Glomerular endothelial cell (primary cell): ENCODE measurements at regions not wholly inside any gene's neighbourhood (a gene's known extent, or its start where the extent isn't known, plus 50 kb on each side); places are given as distances from the start of the nearest gene placed in this dataset.

Source experiments
- DNase-seq: peaks from one replicate; pipeline ENCODE4 v3.0.0-alpha.2; 2011; ENCODE audit warnings: low read depth, low spot score; ENCODE audit errors: extremely low read depth

DNA sequence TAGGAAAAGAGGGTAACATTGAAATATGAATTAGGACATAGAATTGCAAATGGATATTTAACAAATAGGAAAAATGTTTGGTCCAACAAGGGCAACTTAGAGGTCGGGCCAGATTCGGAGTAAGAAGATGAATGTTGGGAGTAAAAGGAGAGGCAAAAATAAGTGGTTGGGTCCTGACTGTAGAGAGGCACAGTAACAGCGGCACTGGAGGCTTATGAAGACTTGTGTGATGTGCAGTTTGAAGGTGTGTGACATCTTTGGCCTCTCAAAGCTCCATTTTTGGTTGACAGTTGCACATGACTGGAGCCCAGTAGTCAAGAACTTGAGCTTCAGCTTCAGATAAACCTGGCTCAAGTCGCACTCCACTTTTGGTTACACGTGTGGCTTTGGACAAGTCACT lies 109.9 kb upstream of the PAXBP1 start:
- no peak for DNase-seq

DNA sequence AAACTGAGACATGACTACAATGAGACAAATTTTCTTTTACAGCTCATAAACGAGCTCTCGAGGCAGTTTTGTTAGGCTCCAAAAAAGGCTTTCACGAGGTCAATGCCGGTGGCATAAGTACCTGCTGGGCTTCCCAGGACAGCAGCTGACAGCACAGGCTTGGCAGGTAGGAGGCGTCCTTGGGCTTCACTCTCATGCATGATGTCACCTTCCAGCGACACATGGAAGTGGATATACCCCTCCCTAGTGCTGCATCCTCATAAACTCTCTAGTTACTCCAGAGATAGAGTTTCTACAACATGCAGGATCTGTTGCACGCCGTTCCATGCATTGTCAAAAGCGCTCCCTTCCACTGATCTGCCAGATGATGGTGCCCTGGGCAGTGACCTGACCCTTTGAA lies 112.5 kb upstream of the PAXBP1 start:
- no peak for DNase-seq

DNA sequence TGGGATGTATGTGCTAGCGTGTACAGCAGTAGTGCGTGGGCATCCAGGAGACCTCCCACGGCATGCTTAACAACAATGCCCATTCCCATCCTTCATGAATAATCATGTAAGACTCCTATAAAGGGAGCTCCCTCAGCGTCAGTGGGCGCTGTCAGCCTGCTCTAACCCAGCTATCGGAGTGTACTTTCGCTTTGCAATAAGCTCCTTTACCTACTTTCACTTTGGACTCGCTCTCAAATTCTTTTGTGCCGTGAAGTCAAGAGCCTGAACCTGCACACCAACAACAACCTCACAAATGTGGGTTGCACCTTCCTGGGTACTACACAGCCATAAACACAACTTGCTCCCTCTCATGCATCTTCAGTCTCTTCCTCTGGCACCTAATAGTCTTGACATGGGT lies 114.8 kb upstream of the PAXBP1 start:
- DNase-seq: no peak

DNA sequence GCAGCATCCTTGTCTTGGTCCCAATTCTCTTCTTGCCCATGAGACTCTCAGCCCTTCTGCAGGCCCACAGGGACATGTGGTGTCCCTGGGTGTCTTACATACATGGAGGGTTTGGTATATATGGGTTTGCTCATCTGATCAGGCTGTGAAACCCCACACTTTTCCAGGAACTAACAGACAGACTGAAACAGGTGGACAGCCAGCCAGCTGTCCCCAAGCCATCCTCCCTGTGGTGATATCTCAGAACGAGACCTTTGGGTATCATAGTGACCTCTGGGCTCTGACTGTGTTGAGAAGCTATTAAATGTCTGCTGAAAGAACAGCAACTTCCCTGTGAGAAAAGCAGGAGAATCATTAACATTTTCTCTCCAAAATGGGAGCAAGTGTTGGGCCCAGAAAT lies 115.5 kb upstream of the PAXBP1 start:
- DNase-seq: no peak

DNA sequence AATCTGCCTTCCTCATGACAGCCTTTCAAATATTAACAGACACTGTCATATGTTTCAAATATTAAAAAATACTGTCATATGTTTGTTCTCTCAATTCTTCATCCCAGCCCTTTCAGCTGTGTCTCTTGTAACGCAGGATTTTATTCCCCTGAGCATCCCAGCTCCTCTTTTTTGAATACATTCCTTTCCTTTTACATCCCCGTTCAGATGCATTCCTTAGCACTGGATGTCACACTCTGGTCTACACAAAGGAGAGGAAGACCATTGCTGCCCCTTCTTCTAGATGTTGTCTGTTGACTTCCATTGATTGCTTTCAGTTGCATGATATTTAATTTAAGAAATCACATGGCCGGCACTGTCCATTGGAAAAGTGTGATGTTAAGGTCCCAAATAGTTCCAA lies 117.4 kb upstream of the PAXBP1 start:
- DNase-seq: no peak

DNA sequence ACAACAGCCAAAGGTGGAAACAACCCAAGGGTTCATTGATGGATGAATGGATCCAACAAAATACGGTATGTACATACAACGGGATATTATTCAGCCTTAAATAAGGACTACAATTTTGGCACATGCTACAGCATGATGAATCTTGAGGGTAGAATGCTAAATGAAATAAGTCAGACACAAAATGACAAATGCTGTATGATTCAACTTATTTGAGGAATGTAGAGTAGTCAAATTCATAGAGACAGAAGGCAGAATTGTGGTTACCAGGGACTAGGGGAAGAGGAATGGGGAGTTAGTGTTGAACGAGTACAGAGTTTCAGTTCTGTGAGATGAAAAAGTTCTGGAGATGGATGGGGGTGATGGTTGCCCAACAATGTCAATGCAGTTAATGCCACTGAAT lies 118.0 kb upstream of the PAXBP1 start:
- DNase-seq: no peak

DNA sequence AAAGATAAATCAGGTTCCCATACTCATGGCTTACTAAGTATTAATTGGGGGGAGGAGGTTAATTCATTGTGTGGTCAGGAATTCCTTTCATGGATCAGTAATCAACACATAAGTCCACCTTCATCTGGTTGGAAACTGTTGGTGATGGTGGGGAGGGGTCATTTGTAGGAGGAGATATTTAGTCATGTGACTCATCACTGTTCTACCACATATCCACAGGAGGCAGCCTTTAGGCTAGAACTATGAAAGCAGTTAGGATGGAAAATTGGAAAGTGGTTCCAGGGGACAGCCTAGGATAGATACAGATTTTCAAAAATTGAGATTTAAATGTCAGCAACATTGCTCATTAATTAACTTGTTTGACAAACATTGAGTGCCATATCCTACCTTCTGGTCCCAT lies 122.8 kb upstream of the PAXBP1 start:
- DNase-seq: no peak

DNA sequence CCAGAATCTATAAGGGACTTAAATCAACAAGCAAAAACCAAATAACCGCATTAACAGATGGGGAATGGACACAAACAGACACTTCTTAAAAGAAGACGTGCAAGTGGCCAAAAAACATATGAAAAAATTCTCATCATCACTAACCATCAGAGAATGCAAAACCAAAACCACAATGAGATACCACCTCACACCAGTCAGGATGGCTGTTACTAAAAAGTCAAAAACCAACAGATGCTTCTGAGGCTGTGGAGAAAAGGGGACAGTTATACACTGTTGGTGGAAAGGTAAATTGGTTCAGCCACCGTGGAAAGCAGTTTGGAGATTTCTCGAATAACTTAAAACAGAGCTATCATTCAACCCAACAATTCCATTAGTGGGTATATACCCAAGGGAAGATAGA lies 124.9 kb upstream of the OLIG2 start:
- DNase-seq: no peak

DNA sequence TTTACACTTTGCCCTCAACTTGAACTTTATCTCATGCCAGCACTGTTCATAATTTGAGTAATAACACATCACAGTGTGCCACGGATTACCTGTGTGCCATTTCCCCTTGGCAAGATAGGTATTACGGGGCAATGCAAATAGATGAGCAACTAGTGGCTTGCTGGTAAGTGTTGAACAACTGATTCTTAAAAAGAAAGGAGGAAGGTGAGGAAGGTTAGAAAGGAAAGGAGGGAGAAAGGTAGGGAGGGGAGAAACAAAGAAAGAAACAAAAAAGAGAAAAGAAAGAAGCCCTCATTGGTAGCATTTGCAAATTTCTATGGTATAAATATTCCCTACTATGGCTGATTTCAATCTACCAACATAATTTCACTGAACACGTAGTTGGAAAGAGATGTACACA lies 118.2 kb upstream of the OLIG2 start:
- DNase-seq: no peak

DNA sequence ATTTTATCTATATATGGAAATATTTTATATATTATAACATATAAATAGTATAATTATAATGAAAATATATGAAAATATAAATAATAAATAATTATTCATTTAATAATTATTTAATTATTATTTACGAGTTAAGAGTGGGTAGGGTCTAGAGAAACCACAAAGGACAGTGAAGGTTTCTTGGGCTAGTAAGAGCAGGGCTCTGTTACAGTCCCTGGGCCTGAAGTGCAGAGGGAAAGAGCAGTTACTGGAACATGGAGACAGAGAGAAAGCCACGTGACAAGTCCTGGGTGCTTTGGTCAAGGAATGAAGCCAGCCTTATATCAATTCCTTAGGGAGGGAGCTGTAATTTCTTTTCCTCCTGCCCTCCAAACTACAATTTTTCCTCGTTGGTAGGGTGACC lies 117.2 kb upstream of the OLIG2 start:
- DNase-seq: no peak

DNA sequence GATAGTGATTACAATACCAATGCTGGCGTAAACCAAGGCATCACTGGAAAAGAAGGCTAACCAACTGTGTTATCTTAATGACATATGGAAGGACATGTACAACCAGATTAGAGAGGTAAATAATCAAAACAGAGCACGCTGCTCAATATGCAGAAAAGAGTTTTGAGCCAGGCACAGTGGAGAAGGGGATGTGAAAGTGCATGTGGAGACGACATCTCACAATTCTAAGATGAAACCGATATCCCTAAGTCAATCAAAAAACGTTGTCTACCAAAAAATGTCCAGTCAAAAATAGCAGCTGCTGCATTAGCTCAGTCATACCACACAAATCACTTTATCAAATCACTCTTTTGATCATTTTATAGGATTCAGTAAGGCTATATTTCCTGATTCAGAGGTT lies 116.3 kb upstream of the OLIG2 start:
- DNase-seq: no peak

DNA sequence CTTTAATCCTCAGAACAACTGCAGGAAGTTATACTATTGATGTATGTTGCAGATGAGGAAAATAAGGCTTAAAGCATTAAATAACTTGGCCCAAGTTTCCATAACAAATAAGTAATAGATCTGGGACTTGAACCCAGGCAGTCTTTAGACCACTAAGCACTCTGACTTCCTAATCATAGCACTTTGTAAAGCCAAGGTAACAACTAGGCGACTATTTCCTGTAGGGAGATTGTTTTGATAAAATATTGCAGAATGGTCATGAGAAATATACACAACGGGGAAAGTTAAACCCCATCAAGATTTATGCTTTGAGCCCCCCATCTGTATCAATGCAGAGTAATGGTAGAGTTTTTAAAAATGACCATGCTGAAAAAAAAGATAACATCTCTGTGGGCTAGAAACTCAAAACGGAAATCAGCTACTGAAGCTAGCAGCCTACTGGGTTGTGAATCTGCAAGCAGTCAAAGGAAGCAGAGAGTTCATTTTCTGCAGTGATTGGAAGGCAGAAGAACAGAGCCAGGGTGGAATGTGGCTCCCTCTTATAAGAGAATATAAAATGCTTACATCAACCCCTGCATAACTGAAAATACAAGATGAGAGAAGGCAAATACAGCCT lies 111.2 kb upstream of the OLIG2 start:
- no peak for DNase-seq

DNA sequence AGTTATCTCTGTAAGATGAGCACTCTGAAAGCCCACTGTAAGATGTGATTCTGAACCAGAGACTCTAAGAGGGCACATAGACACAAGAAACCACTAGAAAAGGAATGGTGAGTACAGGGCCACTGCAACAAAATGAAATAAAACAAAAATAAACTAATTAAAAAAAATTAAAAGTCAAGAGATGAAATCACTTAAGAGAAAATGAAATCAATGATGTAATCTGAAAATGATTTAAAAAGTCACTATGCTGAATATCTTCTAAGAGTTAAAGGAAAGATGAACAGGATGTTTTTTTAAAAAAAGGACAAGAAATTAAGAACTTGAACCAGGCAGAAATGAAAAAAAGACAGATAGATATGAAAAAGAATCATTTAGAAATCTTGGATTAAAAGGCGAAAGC lies 110.6 kb upstream of the OLIG2 start:
- no peak for DNase-seq

DNA sequence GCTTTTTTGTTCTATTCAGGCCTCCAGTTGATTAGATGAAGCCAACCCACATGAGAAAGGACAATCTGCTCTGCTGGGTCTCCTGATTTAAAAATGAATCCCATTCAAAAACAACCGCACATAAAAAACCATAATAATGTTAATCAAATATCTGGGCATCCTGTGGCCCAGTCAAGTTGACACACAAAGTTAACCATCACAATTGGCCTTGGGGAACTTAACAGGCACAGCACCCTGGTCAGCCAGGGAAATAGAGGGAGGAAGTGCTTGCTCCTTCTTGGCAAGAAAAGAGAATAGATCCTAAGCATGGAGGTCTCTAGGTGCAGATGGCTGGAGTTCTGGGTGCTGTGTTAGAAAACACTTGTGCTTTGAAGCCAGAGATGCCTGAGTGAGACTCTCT lies 109.6 kb upstream of the OLIG2 start:
- no peak for DNase-seq

DNA sequence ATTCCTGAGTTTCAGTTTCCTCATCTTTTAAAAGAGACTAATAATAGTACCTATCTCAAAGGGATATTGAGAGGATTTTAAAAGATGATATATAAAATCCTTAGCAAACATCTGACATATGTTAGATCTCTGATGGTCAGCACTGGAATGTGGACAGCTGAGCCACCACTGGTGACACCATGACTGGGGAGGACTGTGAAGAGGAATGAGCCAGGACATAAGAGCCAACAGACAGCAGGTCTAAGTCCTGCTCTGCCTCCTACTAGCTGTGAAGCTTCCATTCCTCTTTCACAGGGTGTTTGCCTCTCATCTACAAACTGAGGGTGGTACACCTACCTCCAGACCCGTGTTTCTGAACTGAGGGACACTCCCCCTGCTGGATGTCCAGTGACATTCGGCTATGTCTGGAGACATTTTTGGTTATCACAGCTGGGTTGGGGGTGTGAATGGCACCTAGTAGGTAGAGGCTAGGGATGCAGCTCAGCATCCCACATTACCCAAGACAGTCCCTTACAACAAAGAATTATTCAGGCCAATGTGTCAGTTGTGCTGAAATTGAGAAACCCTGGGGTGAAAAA lies 109.1 kb upstream of the OLIG2 start:
- no peak for DNase-seq

DNA sequence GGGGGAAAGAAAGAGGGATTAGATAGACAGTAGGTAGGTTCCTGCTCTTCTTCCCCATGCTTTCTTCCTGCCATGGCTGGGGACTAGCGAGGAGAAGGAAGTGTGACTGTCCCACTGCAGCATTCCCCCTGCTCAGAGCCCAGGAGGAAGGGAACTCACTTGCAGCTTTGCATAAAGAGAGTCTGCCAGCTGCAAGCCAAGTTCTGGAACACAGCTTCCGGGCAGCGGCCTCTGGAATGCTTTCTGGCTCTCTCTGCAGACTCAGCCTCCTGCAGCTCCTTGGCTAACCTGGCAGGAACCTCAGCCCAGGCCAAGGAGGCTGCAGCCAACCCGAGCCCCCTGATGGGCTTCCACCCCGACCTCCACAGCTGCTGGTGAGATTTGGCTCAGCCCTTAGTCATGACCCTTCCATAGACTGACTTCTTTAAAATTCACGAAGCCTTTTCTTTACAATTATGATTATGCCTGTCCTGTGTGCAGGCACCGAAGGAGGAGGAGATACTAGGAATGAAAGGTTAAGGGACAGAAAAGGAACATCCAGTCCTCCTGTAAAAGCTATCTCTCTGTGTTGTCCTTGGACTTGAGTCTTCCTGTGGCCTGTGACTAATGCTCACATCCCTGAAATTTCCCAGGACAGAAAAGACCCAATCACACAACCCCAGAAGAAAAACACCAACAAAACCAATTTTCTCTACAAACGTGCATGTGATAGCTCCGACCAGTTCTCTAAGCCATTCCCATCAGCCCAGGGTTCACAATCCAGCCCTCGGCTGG lies 108.2 kb upstream of the OLIG2 start:
- no peak for DNase-seq

DNA sequence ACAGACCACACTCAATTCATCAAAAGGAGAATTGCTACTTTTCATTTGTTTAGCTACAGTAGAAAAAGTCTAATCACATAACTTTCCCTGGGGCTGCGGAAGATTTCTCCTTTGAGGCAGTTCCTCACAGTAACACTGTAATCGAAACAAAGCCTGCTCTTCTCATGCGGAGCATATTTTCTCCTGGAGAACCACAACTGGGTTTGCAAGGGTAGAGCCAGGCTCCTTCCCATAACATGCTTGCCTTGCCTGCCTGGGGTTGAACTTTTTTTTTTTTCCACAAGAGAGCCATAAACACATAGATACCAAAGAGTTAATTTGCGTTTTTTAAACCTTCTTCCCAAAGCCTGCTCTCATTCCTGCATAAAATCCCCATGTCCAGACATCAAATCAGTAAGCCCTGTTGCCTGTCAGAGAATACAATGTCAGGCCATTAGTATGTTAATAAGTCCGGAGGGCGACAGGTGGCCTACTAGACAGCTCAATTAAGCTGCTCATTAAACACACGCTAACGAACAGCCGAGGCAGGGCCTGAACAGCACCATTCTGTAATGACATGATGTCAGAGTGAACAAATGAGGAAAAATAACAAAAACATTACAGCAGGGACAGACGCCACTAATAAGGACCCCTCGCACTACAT lies 107.1 kb upstream of the OLIG2 start:
- no peak for DNase-seq

DNA sequence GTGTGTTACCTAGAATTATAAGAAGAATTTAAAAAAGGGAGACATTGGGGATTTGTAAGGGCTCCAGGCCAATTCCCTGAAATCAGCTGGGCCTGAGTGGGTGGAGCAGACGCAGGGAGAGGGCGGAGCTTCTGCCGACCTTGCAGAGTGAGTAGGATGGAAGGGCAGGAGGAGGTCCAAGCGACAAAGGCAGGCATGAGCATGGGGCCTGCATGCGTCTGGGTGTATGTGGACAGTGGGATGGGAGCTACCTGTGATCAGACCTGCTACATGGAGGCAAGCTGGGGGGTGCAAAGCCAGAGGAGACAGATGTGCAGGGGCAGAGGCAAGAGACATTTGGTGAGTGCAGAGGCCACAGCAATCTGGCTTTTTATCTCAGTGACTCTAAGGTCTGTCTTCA lies 105.3 kb upstream of the OLIG2 start:
- DNase-seq: no peak

DNA sequence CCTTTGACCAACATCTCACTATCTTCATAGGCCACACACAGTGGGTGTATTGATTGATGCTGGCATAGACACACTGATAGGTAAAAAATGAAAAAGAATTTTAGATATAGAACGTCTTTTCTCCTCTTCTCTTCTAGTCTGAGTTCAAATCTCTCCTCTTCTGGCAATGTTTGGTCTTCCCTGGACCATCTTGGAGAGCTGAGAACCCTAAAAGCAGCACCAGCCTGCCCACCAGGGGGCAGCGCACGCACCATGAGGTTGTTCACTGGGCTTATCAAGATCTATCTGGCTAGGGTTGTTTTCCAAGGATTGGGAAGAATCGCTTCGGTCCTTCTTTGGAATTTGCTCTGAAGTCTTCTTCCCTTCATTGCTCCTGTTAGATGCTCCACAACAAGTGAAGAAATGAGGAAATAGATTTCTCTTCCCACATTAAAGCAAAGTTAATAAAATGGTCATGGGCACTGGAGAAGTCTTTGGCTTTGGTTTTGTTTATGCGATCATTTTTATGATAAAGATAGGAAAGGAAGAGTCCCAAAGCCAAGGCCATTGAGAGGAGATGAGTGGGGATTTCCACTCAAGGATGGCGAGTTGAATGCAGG lies 104.0 kb upstream of the OLIG2 start:
- DNase-seq: no peak

DNA sequence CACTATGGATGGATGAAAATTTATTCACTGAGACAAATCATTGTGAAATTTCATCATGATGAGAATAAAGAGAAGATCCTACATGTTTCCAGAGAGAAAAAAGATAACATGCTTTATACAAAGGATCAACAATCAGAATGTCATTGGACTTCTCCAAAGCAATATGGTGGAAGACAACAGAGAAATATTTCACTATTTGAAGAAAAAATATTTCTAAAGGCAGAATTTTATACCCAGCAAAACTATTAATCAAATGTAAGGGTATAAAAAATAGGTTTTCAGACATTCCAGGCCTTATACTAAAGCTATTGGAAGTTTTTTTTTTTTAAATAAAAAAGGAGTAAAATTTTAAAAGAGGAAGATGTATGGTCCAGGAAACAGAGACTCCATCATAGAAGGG lies 100.6 kb upstream of the OLIG2 start:
- no peak for DNase-seq

DNA sequence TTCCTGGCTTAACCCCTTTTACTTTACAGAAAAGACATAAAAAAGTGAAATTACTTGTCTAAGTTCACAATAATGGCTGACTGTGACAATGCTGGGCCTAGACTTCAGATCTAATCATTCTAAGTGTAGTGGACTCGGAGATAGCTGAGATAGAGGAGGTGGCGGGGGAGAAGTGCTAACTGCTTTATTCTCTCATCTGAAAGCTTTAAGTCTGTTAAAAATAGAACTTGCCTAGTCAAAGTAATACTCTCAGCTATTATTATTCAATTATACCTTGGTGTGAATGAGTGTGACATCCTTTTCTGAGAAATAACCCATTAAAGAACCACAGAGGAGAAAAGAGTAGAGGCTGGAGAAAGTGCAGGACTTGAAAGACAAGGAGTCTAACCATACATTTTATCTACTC lies 96.1 kb upstream of the OLIG2 start:
- DNase-seq: no peak

DNA sequence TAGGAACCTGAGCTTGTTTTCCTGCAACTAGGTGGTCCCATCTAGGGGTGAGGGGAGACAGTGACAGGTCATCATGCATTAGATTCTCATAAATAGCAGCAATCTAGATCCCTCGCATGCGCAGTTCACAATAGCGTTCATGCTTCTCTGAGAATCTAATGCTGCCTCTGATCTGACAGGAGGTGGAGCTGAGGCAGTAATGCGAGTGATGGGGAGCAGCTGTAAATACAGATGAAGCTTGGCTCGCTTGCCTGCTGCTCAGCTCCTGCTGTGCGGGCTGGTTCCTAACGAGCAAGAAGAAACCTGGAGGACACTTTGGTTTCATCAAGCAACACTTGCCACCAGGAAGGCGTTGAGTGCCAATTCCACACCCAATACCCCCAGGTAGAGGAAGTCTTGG lies 95.1 kb upstream of the OLIG2 start:
- DNase-seq: no peak
